ENCODE measurements at regions not wholly inside any gene's neighbourhood (a gene's known extent, or its start where the extent isn't known, plus 50 kb on each side); places are given as distances from the start of the nearest gene placed in this dataset.

GRCh38 chr3:71891483-71891882 lies 106.5 kb upstream of the PROK2 start:
- H3K4me1 ChIP-seq (ENCODE audit: control insufficient read depth, insufficient read depth, low read length, poor library complexity, severe bottlenecking): no peaks in the 10 kb centered on the region
- H3K27ac ChIP-seq (ENCODE audit: low read depth, low read length, severe bottlenecking): no peak overlapping the region
- no peaks in the 10 kb centered on the region for H3K9me3 ChIP-seq (ENCODE audit: control insufficient read depth, low read length)
- no peak overlapping the region for H3K4me3 ChIP-seq (ENCODE audit: extremely low read depth, insufficient read depth, low read length, poor library complexity, severe bottlenecking)
- H3K36me3 ChIP-seq (ENCODE audit: control insufficient read depth, insufficient read depth, low read length): no peaks in the 10 kb centered on the region

DNA sequence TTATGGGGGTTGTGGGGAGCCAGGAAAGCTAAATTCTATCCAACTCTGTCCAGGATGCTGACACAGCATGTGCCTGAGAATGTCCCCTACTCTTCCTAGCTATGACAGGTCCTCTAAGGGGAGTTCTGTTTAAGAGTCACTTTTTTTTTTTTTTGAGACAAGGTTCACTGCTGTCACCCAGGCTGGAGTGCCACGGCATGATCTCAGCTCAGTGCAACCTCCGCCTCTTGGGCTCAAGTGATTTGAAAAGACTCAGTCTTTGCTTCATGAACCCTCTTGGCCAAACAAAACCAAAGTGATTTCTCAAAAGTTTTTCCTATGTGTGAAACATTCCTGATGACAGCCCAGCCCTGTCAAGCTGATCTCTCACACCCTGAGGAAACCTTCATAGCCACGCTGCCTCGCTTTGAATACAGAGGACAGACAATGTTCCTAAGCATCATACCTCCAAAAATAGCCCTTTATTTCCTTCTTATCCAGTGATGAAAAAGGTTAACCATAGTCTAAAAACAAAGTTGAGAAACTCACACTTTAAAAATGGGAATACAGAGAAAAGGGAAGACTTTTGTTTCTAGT lies 105.5 kb upstream of the PROK2 start:
- H3K4me1 ChIP-seq (ENCODE audit: control insufficient read depth, insufficient read depth, low read length, poor library complexity, severe bottlenecking): peaks cover 2% of the 10 kb centered on the region
- no peak overlapping the region for H3K4me3 ChIP-seq (ENCODE audit: extremely low read depth, insufficient read depth, low read length, poor library complexity, severe bottlenecking)
- H3K36me3 ChIP-seq (ENCODE audit: control insufficient read depth, insufficient read depth, low read length): no peaks in the 10 kb centered on the region
- no peaks in the 10 kb centered on the region for H3K9me3 ChIP-seq (ENCODE audit: control insufficient read depth, low read length)
- 87 to 94% methylated on average over 2 to 4 of the region's 4 CpGs for WGBS, 2 experiments (ENCODE audit: insufficient coverage in 2 of 2)
- H3K27ac ChIP-seq (ENCODE audit: low read depth, low read length, severe bottlenecking): no peak overlapping the region

GRCh38 chr3:71887256-71887655 lies 102.3 kb upstream of the PROK2 start:
- no peaks in the 10 kb centered on the region for H3K9me3 ChIP-seq (ENCODE audit: control insufficient read depth, low read length)
- 90 to 96% methylated on average over 2 of the region's 2 CpGs for WGBS, 2 experiments (ENCODE audit: insufficient coverage in 2 of 2)

GRCh38 chr3:71885006-71885405 lies 100.1 kb upstream of the PROK2 start:
- H3K4me3 ChIP-seq (ENCODE audit: extremely low read depth, insufficient read depth, low read length, poor library complexity, severe bottlenecking): no peak overlapping the region
- peak overlapping the region; percentile 31 for H3K27ac ChIP-seq (ENCODE audit: low read depth, low read length, severe bottlenecking)
- no peaks in the 10 kb centered on the region for H3K36me3 ChIP-seq (ENCODE audit: control insufficient read depth, insufficient read depth, low read length)
- H3K4me1 ChIP-seq (ENCODE audit: control insufficient read depth, insufficient read depth, low read length, poor library complexity, severe bottlenecking): peaks cover 6% of the 10 kb centered on the region
- no peaks in the 10 kb centered on the region for H3K9me3 ChIP-seq (ENCODE audit: control insufficient read depth, low read length)

More at GRCh38 chr3:71887256-71887655, 102.3 kb upstream of the PROK2 start:
- no peak overlapping the region for H3K4me3 ChIP-seq (ENCODE audit: extremely low read depth, insufficient read depth, low read length, poor library complexity, severe bottlenecking)
- no peaks in the 10 kb centered on the region for H3K36me3 ChIP-seq (ENCODE audit: control insufficient read depth, insufficient read depth, low read length)
- no peak overlapping the region for H3K27ac ChIP-seq (ENCODE audit: low read depth, low read length, severe bottlenecking)
- peaks cover 6% of the 10 kb centered on the region for H3K4me1 ChIP-seq (ENCODE audit: control insufficient read depth, insufficient read depth, low read length, poor library complexity, severe bottlenecking)

GRCh38 chr3:71881732-71882131 lies 96.8 kb upstream of the PROK2 start:
- WGBS, 2 experiments (ENCODE audit: insufficient coverage in 2 of 2): 86% methylated on average over 1 of the region's 2 CpGs; no CpG with 5 or more reads in 1 of the 2 experiments
- H3K4me3 ChIP-seq (ENCODE audit: extremely low read depth, insufficient read depth, low read length, poor library complexity, severe bottlenecking): no peak overlapping the region
- H3K9me3 ChIP-seq (ENCODE audit: control insufficient read depth, low read length): no peaks in the 10 kb centered on the region
- H3K27ac ChIP-seq (ENCODE audit: low read depth, low read length, severe bottlenecking): no peak overlapping the region
- peaks cover 6% of the 10 kb centered on the region for H3K4me1 ChIP-seq (ENCODE audit: control insufficient read depth, insufficient read depth, low read length, poor library complexity, severe bottlenecking)
- no peaks in the 10 kb centered on the region for H3K36me3 ChIP-seq (ENCODE audit: control insufficient read depth, insufficient read depth, low read length)

DNA sequence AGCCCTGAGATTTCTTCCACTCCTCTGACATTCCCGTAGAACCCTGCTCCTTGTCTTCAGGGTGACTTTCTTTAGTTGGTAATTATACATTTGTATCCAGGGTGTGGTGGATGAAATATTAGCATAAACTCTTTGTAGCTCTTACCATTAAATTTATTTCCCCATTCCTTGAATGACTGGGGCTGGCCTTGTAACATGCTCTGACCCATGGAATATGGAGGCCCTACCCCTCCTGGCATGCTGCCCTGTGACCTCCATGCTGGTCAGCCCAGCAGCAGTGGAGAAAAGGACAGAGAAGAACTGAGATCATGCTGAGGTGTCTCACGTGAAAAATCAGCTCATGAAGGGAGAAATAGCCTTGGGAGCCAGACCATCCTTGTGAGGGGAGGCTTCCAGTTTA lies 96.1 kb upstream of the PROK2 start:
- Histone ChIP-seq H3K4me3 (ENCODE audit: extremely low read depth, insufficient read depth, low read length, poor library complexity, severe bottlenecking) (no peak overlapping the region), H3K4me1 (ENCODE audit: control insufficient read depth, insufficient read depth, low read length, poor library complexity, severe bottlenecking) (peaks cover 6% of the 10 kb centered on the region), H3K27ac (ENCODE audit: low read depth, low read length, severe bottlenecking) (no peak overlapping the region), H3K9me3 (ENCODE audit: control insufficient read depth, low read length) (no peaks in the 10 kb centered on the region), H3K36me3 (ENCODE audit: control insufficient read depth, insufficient read depth, low read length) (no peaks in the 10 kb centered on the region)
- 83 to 100% methylated on average over 1 of the region's 2 CpGs for WGBS, 2 experiments (ENCODE audit: insufficient coverage in 2 of 2)

DNA sequence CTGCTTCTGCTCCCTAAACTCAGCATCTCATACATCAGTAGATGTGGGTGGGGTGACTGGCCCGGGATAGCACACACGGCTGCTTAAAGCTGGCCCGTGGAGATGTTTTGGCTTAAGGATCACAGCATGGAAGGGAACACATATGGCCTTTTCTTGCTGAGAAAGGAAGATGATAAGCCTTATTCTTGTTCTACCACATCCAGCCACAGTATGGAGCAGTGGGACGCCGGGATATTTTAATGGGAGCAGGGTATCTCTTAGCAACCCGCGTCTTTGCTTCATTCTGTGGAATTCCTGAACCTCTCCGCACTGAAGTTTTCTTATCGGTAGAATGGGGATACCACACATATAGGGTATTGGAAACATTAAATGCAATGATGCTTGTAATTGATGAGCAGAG lies 94.1 kb upstream of the PROK2 start:
- Histone ChIP-seq H3K36me3 (ENCODE audit: control insufficient read depth, insufficient read depth, low read length) (no peaks in the 10 kb centered on the region), H3K27ac (ENCODE audit: low read depth, low read length, severe bottlenecking) (no peak overlapping the region), H3K9me3 (ENCODE audit: control insufficient read depth, low read length) (no peaks in the 10 kb centered on the region), H3K4me1 (ENCODE audit: control insufficient read depth, insufficient read depth, low read length, poor library complexity, severe bottlenecking) (peaks cover 2% of the 10 kb centered on the region), H3K4me3 (ENCODE audit: extremely low read depth, insufficient read depth, low read length, poor library complexity, severe bottlenecking) (no peak overlapping the region)
- WGBS, 2 experiments (ENCODE audit: insufficient coverage in 2 of 2): 74 to 89% methylated on average over 6 to 9 of the region's 9 CpGs

DNA sequence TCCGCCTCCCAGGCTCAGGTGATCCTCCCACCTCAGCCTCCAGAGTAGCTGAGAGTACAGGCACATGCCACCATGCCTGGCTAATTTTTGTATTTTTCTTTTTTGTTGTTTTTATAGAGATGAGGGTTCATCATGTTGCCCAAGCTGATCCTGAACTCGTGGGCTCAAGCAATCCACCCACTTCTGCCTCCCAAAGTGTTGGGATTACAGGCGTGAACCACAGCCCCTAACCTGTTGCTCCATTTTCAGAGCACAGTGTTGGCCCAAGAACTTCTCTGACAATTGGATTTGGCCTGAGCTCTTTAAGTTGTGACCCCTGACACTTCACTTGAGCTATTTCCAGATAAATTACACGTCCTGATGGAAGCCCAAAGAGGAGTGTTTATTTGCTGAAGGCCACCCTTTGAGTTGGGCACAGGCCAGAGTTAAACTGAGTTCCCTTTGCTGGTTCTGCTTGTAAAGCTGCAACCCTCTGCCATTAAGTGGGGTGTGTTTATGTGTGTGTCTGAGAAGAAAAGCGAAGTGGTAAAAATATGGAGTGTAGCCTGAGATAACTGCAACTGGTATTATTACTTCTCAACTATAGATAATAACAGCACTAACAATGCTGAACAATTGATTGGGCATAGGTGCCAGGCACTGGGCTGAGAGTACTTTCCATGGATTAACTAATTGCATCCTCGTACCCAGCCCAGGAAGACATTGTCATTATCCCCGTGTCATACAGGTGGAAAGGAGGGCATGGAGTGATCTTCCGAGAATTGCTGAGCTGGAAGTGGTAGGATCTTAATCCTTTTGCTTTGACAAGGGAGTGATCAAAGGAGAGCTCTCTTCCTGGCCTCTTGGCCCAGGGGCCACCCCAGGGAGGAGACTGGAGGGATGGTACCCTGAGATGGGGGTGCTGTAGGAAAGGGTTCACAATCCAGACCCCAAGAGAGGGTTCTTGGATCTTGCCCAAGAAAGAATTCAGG lies 91.5 kb upstream of the PROK2 start:
- WGBS, 2 experiments (ENCODE audit: insufficient coverage in 2 of 2): 79 to 80% methylated on average over 3 to 5 of the region's 8 CpGs
- no peaks in the 10 kb centered on the region for H3K36me3 ChIP-seq (ENCODE audit: control insufficient read depth, insufficient read depth, low read length)
- H3K9me3 ChIP-seq (ENCODE audit: control insufficient read depth, low read length): no peaks in the 10 kb centered on the region
- H3K27ac ChIP-seq (ENCODE audit: low read depth, low read length, severe bottlenecking): no peak overlapping the region
- no peak overlapping the region for H3K4me3 ChIP-seq (ENCODE audit: extremely low read depth, insufficient read depth, low read length, poor library complexity, severe bottlenecking)
- peaks cover 2% of the 10 kb centered on the region for H3K4me1 ChIP-seq (ENCODE audit: control insufficient read depth, insufficient read depth, low read length, poor library complexity, severe bottlenecking)

DNA sequence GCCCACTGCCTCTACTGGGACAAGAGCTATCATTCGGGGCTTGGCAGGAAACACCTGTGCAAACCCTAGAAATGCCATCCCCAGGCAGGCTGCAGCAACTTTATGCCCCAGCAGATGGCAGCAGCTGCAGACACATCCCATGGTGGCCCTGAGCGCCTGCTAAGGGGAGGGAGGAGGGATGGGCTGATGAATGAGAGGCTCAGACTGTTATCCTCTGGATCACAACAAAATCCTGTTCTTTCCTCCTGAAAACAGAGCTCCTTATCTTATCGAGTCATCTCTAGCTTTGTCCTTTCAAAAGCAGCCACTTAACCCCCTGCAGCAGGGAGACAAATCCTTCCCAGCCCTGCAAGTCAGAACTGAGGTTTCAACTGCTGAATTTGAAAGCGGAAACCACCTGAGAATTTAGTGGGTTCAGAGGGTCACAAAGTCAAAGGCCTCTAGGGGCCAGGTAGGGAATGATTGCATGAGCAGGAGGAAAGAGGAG lies 90.6 kb upstream of the PROK2 start:
- Histone ChIP-seq H3K36me3 (ENCODE audit: control insufficient read depth, insufficient read depth, low read length) (no peaks in the 10 kb centered on the region), H3K27ac (ENCODE audit: low read depth, low read length, severe bottlenecking) (no peak overlapping the region), H3K4me1 (ENCODE audit: control insufficient read depth, insufficient read depth, low read length, poor library complexity, severe bottlenecking) (peaks cover 2% of the 10 kb centered on the region), H3K4me3 (ENCODE audit: extremely low read depth, insufficient read depth, low read length, poor library complexity, severe bottlenecking) (no peak overlapping the region), H3K9me3 (ENCODE audit: control insufficient read depth, low read length) (no peaks in the 10 kb centered on the region)
- 21 to 33% methylated on average over 3 to 4 of the region's 4 CpGs for WGBS, 2 experiments (ENCODE audit: insufficient coverage in 2 of 2)

DNA sequence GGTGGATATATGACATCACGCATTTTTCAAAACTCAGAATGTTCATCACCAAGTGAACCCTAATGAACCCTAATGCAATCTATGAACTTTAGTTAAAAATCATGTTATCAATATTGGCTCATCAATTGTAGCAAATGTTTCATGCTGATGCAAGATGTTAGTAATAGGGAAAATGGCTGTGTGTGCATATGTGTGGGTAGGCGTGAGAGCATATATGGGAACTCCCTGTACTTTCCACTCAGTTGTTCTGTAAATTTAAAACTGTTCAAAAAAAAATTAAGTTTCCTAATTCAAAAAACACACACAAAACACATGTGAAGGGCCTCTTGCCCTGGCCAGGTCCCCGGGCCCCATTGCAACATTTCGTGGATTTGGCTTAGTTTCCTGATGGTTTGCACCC lies 89.7 kb upstream of the PROK2 start:
- H3K4me1 ChIP-seq (ENCODE audit: control insufficient read depth, insufficient read depth, low read length, poor library complexity, severe bottlenecking): peaks cover 2% of the 10 kb centered on the region
- no peak overlapping the region for H3K4me3 ChIP-seq (ENCODE audit: extremely low read depth, insufficient read depth, low read length, poor library complexity, severe bottlenecking)
- no peak overlapping the region for H3K27ac ChIP-seq (ENCODE audit: low read depth, low read length, severe bottlenecking)
- WGBS, 2 experiments (ENCODE audit: insufficient coverage in 2 of 2): 91 to 100% methylated on average over 3 to 4 of the region's 4 CpGs
- H3K36me3 ChIP-seq (ENCODE audit: control insufficient read depth, insufficient read depth, low read length): no peaks in the 10 kb centered on the region
- H3K9me3 ChIP-seq (ENCODE audit: control insufficient read depth, low read length): no peaks in the 10 kb centered on the region

GRCh38 chr3:71873093-71873611 lies 88.2 kb upstream of the PROK2 start:
- H3K36me3 ChIP-seq (ENCODE audit: control insufficient read depth, insufficient read depth, low read length): no peaks in the 10 kb centered on the region
- no peak overlapping the region for H3K27ac ChIP-seq (ENCODE audit: low read depth, low read length, severe bottlenecking)
- 88 to 89% methylated on average over 6 to 8 of the region's 10 CpGs for WGBS, 2 experiments (ENCODE audit: insufficient coverage in 2 of 2)
- H3K4me3 ChIP-seq (ENCODE audit: extremely low read depth, insufficient read depth, low read length, poor library complexity, severe bottlenecking): no peak overlapping the region
- H3K9me3 ChIP-seq (ENCODE audit: control insufficient read depth, low read length): no peaks in the 10 kb centered on the region
- H3K4me1 ChIP-seq (ENCODE audit: control insufficient read depth, insufficient read depth, low read length, poor library complexity, severe bottlenecking): peaks cover 2% of the 10 kb centered on the region
